NCI-H345 treated with DMSO at 0.1 percent for 48 hours (cell line): ENCODE measurements at regions not wholly inside any gene's neighbourhood (a gene's known extent, or its start where the extent isn't known, plus 50 kb on each side); places are given as distances from the start of the nearest gene placed in this dataset.
"Not testable (repeated sequence)": the region's sequence is repeated elsewhere in the genome, so short reads cannot be mapped to it uniquely, and the experiment has no call there.

Experiments used
- DNase-seq: peaks from one replicate; lab custom pipeline; 2025; ENCODE audit not compliant: unreplicated experiment; lab: John Stamatoyannopoulos, UW

GRCh38 chr12:68540768-68541167 is 69.9 kb upstream of the RAP1B start:
- DNase-seq, result not testable (repeated sequence)

DNA sequence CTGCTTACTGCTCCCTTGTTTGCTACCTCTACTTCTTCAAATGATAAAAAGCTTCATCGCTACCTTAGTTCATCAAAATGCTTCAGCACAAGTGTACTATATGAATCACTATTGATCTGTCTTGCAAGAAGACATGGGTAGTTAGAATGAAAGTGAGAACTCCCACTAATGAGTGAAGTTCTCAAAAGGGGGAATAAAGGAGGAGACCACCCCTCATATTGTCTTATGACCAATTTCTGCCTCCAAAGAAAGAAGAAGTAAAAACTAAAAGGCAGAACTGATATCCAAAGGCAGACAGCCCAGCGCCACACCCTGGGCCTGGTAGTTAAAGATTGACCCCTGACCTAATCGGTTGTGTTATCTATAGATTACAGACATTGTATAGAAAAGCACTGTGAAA is 63.4 kb upstream of the RAP1B start:
- not testable (repeated sequence) for DNase-seq

- DNase-seq, result not testable (repeated sequence)
These were observed 58.0 kb upstream of the RAP1B start for GRCh38 chr12:68552605-68553195.

GRCh38 chr12:68557011-68557730 is 53.5 kb upstream of the RAP1B start:
- DNase-seq, result no peak

- DNase-seq, result no peak
These were observed 51.5 kb upstream of the RAP1B start for GRCh38 chr12:68559246-68559645.

GRCh38 chr12:68559984-68560850 is 50.5 kb upstream of the RAP1B start:
- no peak for DNase-seq

DNA sequence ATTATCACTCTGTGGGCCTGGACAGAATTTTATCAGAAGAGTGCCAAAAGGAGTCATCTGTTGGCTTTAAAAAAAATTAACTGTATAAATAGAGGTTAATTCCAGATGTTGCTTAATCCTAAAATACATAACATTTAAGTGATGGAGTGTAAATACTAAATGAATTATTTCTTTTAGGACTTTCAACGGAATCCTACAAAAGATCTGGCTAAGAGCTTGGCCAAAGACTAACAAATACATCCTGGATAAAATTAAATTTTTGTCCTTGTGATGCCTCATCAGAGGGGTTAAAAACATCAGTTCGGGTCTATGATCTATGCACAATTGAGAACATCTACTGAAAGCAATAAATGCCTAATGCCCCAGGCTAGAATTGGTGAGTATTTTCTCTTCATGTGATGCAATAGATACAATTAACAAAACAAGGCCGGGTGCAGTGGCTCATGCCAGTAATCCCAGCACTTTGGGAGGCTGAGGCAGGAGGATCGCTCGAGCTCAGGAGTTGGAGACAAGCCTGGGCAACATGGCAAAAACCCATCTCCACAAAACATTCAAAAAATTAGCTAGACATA is 49.8 kb upstream of the RAP1B start:
- DNase-seq, result no peak
